Loucy (cell line): ENCODE measurements at regions not wholly inside any gene's neighbourhood (a gene's known extent, or its start where the extent isn't known, plus 50 kb on each side); places are given as distances from the start of the nearest gene placed in this dataset.

ENCODE experiments used
- EZH2phosphoT487 ChIP-seq: fragments of 200-600 bp; IDR thresholded peaks from 2 replicates; pipeline ENCODE4 v1.6.1; 2018; ENCODE audit warnings: antibody characterized with exemption, mild to moderate bottlenecking, moderate library complexity, borderline replicate concordance
- TF ChIP-seq, protein P1 (sequence below): fragments of 200-600 bp; sonication (generic); conservative IDR thresholded peaks from 2 replicates; pipeline ENCODE4 v1.5.1; 2014; ENCODE audit warnings: mild to moderate bottlenecking, antibody characterized with exemption, low read length

DNA sequence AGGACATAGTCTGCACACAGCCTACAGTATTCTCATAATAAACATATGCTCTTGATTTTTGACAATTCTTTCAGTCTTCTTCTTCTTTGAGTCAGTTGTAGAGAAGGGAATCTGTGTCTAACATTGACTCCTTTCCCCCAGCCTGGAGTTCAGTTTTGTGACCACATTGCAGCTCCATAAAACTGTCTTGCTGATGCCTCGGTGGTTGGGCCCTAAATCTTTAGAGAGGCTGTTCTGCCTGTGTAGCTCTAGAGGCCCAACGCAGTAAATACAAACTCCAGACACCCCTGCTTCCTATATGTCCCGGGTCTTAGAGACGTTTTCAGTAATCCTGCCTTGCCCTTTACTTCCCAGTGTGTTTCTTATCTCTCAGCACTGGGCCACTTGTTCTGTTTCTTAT lies 639.5 kb upstream of the AADAT start:
- TF ChIP-seq, protein P1, sequence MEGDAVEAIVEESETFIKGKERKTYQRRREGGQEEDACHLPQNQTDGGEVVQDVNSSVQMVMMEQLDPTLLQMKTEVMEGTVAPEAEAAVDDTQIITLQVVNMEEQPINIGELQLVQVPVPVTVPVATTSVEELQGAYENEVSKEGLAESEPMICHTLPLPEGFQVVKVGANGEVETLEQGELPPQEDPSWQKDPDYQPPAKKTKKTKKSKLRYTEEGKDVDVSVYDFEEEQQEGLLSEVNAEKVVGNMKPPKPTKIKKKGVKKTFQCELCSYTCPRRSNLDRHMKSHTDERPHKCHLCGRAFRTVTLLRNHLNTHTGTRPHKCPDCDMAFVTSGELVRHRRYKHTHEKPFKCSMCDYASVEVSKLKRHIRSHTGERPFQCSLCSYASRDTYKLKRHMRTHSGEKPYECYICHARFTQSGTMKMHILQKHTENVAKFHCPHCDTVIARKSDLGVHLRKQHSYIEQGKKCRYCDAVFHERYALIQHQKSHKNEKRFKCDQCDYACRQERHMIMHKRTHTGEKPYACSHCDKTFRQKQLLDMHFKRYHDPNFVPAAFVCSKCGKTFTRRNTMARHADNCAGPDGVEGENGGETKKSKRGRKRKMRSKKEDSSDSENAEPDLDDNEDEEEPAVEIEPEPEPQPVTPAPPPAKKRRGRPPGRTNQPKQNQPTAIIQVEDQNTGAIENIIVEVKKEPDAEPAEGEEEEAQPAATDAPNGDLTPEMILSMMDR, result no peak
- TF ChIP-seq EZH2phosphoT487, result no peak
